HFFc6 (cell line): ENCODE measurements at regions not wholly inside any gene's neighbourhood (a gene's known extent, or its start where the extent isn't known, plus 50 kb on each side); places are given as distances from the start of the nearest gene placed in this dataset.

Experiments used
- DNase-seq: peaks from one replicate; pipeline ENCODE4 v3.0.0-alpha.2; 2018
- H3K27ac Mint-ChIP-seq: 2 replicates; pipeline ENCODE4 v1.8.0; 2020; ENCODE audit warnings: mild to moderate bottlenecking, mixed read lengths
- H3K27me3 Mint-ChIP-seq: 2 replicates; pipeline ENCODE4 v1.8.0; 2021; ENCODE audit warnings: mild to moderate bottlenecking, moderate library complexity, mixed read lengths; ENCODE audit not compliant: insufficient read depth
- H3K36me3 Mint-ChIP-seq: 2 replicates; pipeline ENCODE4 v1.8.0; 2021; ENCODE audit warnings: low read depth, mixed read lengths
- H3K4me1 Mint-ChIP-seq: 2 replicates; pipeline ENCODE4 v1.8.0; 2020; ENCODE audit warnings: low read depth, mixed read lengths
- H3K4me3 Mint-ChIP-seq: 2 replicates; pipeline ENCODE4 v1.8.0; 2020; ENCODE audit warnings: mild to moderate bottlenecking, moderate library complexity, mixed read lengths
- H3K9me3 Mint-ChIP-seq: 2 replicates; pipeline ENCODE4 v1.8.0; 2020; ENCODE audit warnings: mild to moderate bottlenecking, mixed read lengths
- CTCF ChIP-seq: fragments of 200-600 bp; sonication (generic); IDR thresholded peaks from 2 replicates; pipeline ENCODE4 v1.5.0; 2021; ENCODE audit warnings: antibody characterized with exemption, mild to moderate bottlenecking

GRCh38 chr2:160720098-160720497 is 226.5 kb upstream of the RBMS1 start:
- Mint-ChIP-seq H3K4me1 (peaks cover 44% of the 10 kb centered on the region), H3K4me3 (no peak overlapping the region), H3K9me3 (peaks cover 4% of the 10 kb centered on the region), H3K27ac (no peak overlapping the region), H3K27me3 (no peaks in the 10 kb centered on the region), H3K36me3 (peaks cover 12% of the 10 kb centered on the region; the same call in 1 of the 2 replicates)
- no peak for TF ChIP-seq CTCF
- DNase-seq: no peak

GRCh38 chr2:160721089-160722040 is 227.8 kb upstream of the RBMS1 start:
- peak overlapping the region; percentile 34 for H3K27ac Mint-ChIP-seq
- peak; percentile 46 for DNase-seq
- peaks cover 12% of the 10 kb centered on the region; the same call in 1 of the 2 replicates for H3K36me3 Mint-ChIP-seq
- TF ChIP-seq CTCF: no peak
- peaks cover 4% of the 10 kb centered on the region for H3K9me3 Mint-ChIP-seq
- H3K4me3 Mint-ChIP-seq: no peak overlapping the region
- H3K4me1 Mint-ChIP-seq: peaks cover 44% of the 10 kb centered on the region
- no peaks in the 10 kb centered on the region for H3K27me3 Mint-ChIP-seq

GRCh38 chr2:160726046-160726445 is 232.4 kb upstream of the RBMS1 start:
- H3K27ac Mint-ChIP-seq: no peak overlapping the region
- H3K4me1 Mint-ChIP-seq: peaks cover 20% of the 10 kb centered on the region
- peaks cover 4% of the 10 kb centered on the region for H3K9me3 Mint-ChIP-seq
- H3K27me3 Mint-ChIP-seq: no peaks in the 10 kb centered on the region
- H3K4me3 Mint-ChIP-seq: no peak overlapping the region
- no peak for DNase-seq
- peaks cover 12% of the 10 kb centered on the region; the same call in 1 of the 2 replicates for H3K36me3 Mint-ChIP-seq
- TF ChIP-seq CTCF: no peak

GRCh38 chr2:160730296-160730995 is 236.8 kb upstream of the RBMS1 start:
- no peak for TF ChIP-seq CTCF
- Mint-ChIP-seq H3K4me3 (no peak overlapping the region), H3K4me1 (peaks cover 26% of the 10 kb centered on the region), H3K27ac (no peak overlapping the region), H3K36me3 (peaks cover 5% of the 10 kb centered on the region; the same call in 1 of the 2 replicates), H3K27me3 (no peaks in the 10 kb centered on the region), H3K9me3 (no peaks in the 10 kb centered on the region)
- DNase-seq: no peak

- TF ChIP-seq CTCF: no peak
- H3K4me3 Mint-ChIP-seq: no peak overlapping the region
- H3K36me3 Mint-ChIP-seq: peaks cover 5% of the 10 kb centered on the region; the same call in 1 of the 2 replicates
- H3K4me1 Mint-ChIP-seq: peaks cover 36% of the 10 kb centered on the region
- H3K27me3 Mint-ChIP-seq: no peaks in the 10 kb centered on the region
- no peak overlapping the region for H3K27ac Mint-ChIP-seq
- DNase-seq: no peak
- H3K9me3 Mint-ChIP-seq: no peaks in the 10 kb centered on the region
These were observed 237.8 kb upstream of the RBMS1 start for GRCh38 chr2:160731415-160731814.
